SK-N-MC (cell line): ENCODE measurements at regions not wholly inside any gene's neighbourhood (a gene's known extent, or its start where the extent isn't known, plus 50 kb on each side); places are given as distances from the start of the nearest gene placed in this dataset.
"Not testable (repeated sequence)": the region's sequence is repeated elsewhere in the genome, so short reads cannot be mapped to it uniquely, and the experiment has no call there.

Experiments
- DNase-seq: peaks from one replicate; pipeline ENCODE4 v3.0.0-alpha.2; 2011; ENCODE audit warnings: low read depth, low spot score
- H3K27ac ChIP-seq: fragments of 200-600 bp; sonication (generic); 2 replicates; pipeline ENCODE4 v1.5.1; 2016; ENCODE audit warnings: mixed run types
- H3K36me3 ChIP-seq: fragments of 200-600 bp; sonication (generic); 2 replicates; pipeline ENCODE4 v1.6.1; 2017; ENCODE audit warnings: antibody characterized with exemption, low read length, mixed read lengths; ENCODE audit not compliant: insufficient read depth
- H3K4me3 ChIP-seq: fragments of 200-600 bp; sonication (generic); 2 replicates; pipeline ENCODE4 v1.5.1; 2016
- H3K9ac ChIP-seq: fragments of 200-600 bp; sonication (generic); 2 replicates; pipeline ENCODE4 v1.8.0; 2017; ENCODE audit warnings: mixed run types, mixed read lengths; ENCODE audit not compliant: insufficient read length
- H3K9me3 ChIP-seq: fragments of 200-600 bp; sonication (generic); 2 replicates; pipeline ENCODE4 v1.6.1; 2017; ENCODE audit warnings: low read depth, mild to moderate bottlenecking, antibody characterized with exemption, low read length, moderate library complexity, mixed read lengths
- EZH2 ChIP-seq: fragments of 200-600 bp; sonication (generic); IDR thresholded peaks from one replicate; pipeline ENCODE4 v1.6.1; 2017; ENCODE audit warnings: antibody characterized with exemption
- FOXP2 ChIP-seq: optimal IDR thresholded peaks from 2 replicates; pipeline ENCODE3; 2011; ENCODE audit warnings: mild to moderate bottlenecking, moderate library complexity; ENCODE audit not compliant: insufficient read depth; ENCODE audit errors: extremely low read length, control extremely low read depth
- POLR2AphosphoS5 ChIP-seq: IDR thresholded peaks from 2 replicates; pipeline ENCODE4 v1.6.1; 2012; ENCODE audit warnings: mild to moderate bottlenecking, low read depth, low read length, borderline replicate concordance

DNA sequence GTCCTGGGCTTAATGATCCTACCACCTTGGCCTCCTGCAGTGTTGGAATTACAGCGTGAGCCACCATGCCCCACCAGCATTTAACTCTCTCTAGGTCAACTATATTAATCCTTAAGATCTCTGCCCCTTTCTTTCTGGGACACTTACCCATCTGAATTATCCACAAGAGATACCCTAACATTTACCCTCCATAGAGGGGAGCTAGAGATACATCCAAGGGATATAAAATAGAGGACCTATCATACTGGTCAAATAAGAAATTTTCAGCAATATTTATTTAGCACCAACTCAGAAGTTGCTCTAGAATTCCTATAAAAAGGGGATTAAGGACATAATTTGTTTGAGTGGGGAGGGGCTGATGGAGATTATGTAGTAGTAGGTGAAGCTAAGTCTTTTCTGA, 96.5 kb downstream of the OTUD1 start:
- Histone ChIP-seq H3K27ac (no peak overlapping the region), H3K36me3 (no peaks in the 10 kb centered on the region), H3K9me3 (no peaks in the 10 kb centered on the region), H3K9ac (no peak overlapping the region), H3K4me3 (no peak overlapping the region)
- no peak for TF ChIP-seq POLR2AphosphoS5
- no peak for TF ChIP-seq EZH2
- no peak for TF ChIP-seq FOXP2
- DNase-seq: no peak

DNA sequence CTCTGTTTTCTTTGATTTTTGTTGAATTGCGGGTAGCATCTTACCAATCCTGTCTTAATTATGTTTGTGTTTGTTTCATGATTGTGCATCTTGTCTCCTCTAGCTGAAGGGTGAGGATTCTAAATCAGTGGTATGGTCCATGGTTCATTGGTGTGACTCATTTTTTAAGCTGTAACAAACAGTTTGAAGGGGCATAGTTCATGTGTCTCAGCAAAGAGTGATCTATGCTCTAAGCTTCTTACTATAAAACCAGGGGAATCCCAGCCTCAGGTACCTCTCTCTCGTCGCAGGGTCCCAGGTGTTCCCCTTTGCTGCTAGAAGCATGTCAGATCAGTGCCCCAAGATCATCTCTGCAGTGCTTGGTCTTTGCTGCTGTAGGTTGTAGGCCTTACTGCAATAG, 100.1 kb downstream of the OTUD1 start:
- DNase-seq: no peak
- H3K9me3 ChIP-seq: no peaks in the 10 kb centered on the region
- no peaks in the 10 kb centered on the region for H3K36me3 ChIP-seq
- TF ChIP-seq FOXP2 (no peak), EZH2 (no peak), POLR2AphosphoS5 (no peak)
- H3K9ac ChIP-seq: no peak overlapping the region
- H3K4me3 ChIP-seq: no peak overlapping the region
- no peak overlapping the region for H3K27ac ChIP-seq

DNA sequence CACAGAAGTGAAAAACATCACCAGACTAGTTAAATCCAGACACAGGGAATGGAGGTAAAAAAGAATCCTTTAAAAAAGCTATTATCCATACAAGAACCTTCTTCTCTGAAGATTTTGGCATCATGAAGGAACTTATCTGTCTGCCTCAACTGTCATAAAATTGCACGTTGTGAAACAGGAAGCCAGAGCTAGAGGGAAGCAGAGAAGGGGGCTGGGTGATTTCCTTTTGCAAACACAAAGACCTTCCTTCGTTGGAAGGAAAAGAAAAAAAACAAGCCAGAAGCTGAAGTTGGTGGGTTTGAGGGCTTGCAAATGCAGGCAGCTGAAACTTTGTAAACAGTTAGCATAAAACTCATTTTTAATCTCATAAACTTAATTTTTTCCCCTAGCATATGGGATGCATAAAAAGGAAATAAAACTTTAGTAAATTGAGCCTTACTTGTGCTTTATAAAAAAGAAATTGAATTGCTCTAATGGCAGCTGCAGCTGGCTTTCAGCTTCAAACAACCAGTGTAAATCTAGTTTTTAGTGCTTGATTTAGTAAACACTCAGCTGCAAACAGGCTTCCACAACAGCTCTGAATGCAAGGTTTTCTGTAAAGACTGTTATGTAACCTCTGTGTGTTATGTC, 101.6 kb downstream of the OTUD1 start:
- TF ChIP-seq FOXP2 (peak; percentile 20), EZH2 (no peak)
- H3K9ac ChIP-seq: peak overlapping the region; percentile 60
- peak overlapping the region; percentile 49 for H3K4me3 ChIP-seq
- no peaks in the 10 kb centered on the region for H3K9me3 ChIP-seq
- H3K27ac ChIP-seq: peak overlapping the region; percentile 97
- peak; percentile 68 for DNase-seq
- no peaks in the 10 kb centered on the region for H3K36me3 ChIP-seq

DNA sequence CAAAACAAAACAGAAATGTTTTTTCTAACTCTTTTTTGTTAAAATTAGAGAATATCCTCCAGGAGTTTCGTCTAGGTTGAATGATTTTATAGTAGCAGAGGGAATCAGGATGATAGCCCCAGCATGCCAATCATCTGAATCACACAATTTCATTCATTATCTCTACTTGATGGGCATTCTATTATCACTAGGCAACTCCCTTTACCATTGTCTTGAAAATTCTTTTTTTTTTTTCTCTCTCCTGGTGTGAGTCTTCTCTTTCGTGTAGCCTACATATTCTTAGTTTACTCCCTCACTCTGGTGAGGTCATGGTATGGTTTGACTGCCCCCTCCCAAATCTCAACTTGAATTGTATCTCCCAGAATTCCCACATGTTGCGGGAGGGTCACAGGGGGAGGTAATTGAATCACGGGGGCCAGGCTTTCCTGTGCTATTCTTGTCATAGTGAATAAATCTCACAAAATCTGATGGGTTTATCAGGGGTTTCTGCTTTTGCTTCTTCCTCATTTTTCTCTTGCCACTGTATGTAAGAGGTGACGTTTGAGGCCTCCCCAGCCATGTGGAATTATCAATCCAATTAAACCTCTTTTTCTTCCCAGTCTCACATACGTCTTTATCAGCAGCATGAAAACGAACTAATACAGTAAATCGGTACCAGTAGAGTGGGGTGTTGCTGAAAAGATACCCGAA, 105.0 kb downstream of the OTUD1 start:
- DNase-seq: no peak
- no peaks in the 10 kb centered on the region for H3K36me3 ChIP-seq
- H3K9me3 ChIP-seq: no peaks in the 10 kb centered on the region
- no peak overlapping the region for H3K9ac ChIP-seq
- H3K27ac ChIP-seq: no peak overlapping the region
- no peak overlapping the region for H3K4me3 ChIP-seq
- no peak for TF ChIP-seq FOXP2
- TF ChIP-seq EZH2: no peak
- TF ChIP-seq POLR2AphosphoS5: no peak

DNA sequence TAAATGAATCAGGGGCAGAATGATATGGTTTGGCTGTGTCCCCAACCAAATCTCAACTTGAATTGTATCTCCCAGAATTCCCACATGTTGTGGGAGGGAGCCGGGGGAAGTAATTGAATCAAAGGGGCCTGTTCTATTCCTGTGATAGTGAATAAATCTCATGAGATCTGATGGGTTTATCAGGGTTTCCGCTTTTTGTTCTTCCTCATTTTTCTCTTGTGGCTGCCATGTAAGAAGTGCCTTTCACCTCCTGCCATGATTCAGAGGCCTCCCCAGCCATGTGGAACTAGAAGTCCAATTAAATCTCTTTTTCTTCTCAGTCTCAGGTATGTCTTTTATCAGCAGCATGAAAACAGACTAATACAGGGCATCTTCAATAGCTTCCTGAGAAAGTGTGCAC, 107.0 kb downstream of the OTUD1 start:
- H3K27ac ChIP-seq: not testable (repeated sequence)

DNA sequence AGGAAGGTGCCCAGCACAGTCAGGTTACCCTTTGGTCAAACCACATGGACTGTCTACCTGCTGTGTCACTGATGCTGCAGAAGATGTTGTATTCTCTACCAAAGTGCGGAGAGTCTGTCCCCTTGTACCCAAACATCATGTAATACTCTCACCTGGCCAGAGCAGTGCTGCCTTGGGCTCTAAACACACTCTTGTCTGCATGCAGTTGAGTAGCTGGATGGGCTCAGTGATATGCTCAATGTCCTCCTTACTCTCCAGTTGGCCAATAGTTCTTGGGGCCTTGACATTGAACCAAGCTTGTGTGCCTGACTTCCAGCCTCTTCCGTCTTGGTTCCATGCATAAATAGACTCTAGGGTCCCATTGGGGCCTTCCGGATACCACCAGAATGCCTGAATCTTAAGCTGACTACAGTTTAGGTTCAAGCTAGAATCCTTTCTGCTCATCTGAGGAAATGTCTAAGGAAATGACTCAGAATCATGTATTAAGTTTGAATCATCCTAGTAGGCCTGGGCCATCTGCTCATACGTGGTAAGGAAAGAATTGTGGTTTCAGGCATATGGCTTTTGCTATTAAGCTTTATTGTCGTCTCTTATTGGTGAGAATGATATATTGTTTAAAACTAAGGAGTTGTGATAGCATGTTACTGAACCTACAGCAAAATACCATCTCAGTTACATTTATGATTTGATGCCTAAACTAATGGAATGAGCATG, 118.0 kb downstream of the OTUD1 start:
- Histone ChIP-seq H3K4me3 (no peak overlapping the region), H3K27ac (no peak overlapping the region), H3K9ac (no peak overlapping the region), H3K36me3 (no peaks in the 10 kb centered on the region), H3K9me3 (no peaks in the 10 kb centered on the region)
- no peak for TF ChIP-seq POLR2AphosphoS5
- no peak for DNase-seq

More for the DNA sequence above, 107.0 kb downstream of the OTUD1 start:
- H3K4me3 ChIP-seq, H3K36me3 ChIP-seq, DNase-seq, H3K9me3 ChIP-seq, H3K9ac ChIP-seq: not testable (repeated sequence)

DNA sequence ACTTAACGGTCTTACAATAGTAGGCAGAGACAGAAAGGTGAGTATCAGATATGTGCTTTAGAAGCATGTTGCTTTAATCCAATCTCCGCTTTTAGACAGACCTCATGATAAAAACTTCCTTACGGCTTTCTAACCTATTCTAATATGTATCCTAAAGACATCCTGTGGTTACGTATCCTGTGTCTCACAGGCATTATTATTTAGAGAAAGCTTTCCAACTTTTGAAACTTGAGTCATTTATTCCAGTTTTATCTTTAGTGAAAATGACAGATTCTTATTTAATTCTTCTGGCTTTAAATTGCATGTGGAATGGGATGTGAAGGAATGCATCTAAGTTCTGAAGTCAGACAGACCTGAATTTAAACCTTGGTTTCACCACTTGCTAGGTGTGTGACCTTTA, 118.9 kb downstream of the OTUD1 start:
- no peak for DNase-seq
- Histone ChIP-seq H3K9me3 (no peaks in the 10 kb centered on the region), H3K36me3 (no peaks in the 10 kb centered on the region), H3K4me3 (no peak overlapping the region), H3K9ac (no peak overlapping the region), H3K27ac (no peak overlapping the region)
- TF ChIP-seq POLR2AphosphoS5: no peak
- TF ChIP-seq FOXP2: no peak
- no peak for TF ChIP-seq EZH2

DNA sequence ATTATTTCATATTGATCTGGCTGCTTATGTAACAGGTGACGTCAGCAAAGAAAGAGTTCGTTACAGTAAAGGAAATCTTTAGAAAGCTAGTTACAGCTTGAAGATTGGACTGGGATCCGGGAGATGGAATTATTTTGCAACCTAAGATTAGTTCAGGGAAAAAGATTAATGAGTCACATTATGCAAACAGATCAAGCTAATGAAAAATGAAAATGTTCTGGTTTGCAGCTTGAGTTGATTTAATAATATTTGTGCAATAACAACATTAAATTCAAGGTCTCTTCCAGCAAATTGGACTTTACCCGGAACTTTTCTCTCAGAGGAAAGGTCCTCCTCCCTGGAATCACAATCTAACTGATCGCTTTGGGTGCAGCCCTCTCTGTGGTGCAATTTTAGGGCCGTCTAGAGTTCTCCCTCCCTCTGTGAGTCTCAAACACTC, 119.5 kb downstream of the OTUD1 start:
- no peak for DNase-seq
- no peak overlapping the region for H3K4me3 ChIP-seq
- no peaks in the 10 kb centered on the region for H3K36me3 ChIP-seq
- no peak for TF ChIP-seq EZH2
- no peak for TF ChIP-seq FOXP2
- TF ChIP-seq POLR2AphosphoS5: no peak
- no peak overlapping the region for H3K9ac ChIP-seq
- H3K27ac ChIP-seq: no peak overlapping the region
- no peaks in the 10 kb centered on the region for H3K9me3 ChIP-seq
